Parathyroid adenoma (tissue), 2 donors: ENCODE measurements at regions not wholly inside any gene's neighbourhood (a gene's known extent, or its start where the extent isn't known, plus 50 kb on each side); places are given as distances from the start of the nearest gene placed in this dataset.

Experiments
- H2AFZ ChIP-seq: fragments of 300-600 bp; sonication (generic); one replicate; pipeline ENCODE4 v1.7.0; 2017; ENCODE audit warnings: antibody characterized with exemption, mild to moderate bottlenecking
- H3K27ac ChIP-seq: fragments of 300-600 bp; sonication (generic); one replicate; pipeline ENCODE4 v1.7.0; 2017
- H3K27me3 ChIP-seq: fragments of 300-600 bp; sonication (generic); one replicate; pipeline ENCODE4 v1.7.0; 2017; ENCODE audit warnings: low read length; ENCODE audit not compliant: control insufficient read depth, insufficient read depth
- H3K36me3 ChIP-seq: fragments of 300-600 bp; sonication (generic); one replicate; pipeline ENCODE4 v1.7.0; 2017; ENCODE audit warnings: low read length; ENCODE audit not compliant: control insufficient read depth, insufficient read depth
- H3K4me1 ChIP-seq: fragments of 300-600 bp; sonication (generic); one replicate; pipeline ENCODE4 v1.7.0; 2017; ENCODE audit warnings: control low read depth
- H3K4me2 ChIP-seq: fragments of 300-600 bp; sonication (generic); one replicate; pipeline ENCODE4 v1.7.0; 2017; ENCODE audit warnings: low read length
- H3K4me3 ChIP-seq: fragments of 300-600 bp; sonication (generic); one replicate; pipeline ENCODE4 v1.7.0; 2017; ENCODE audit warnings: low read depth, low read length
- H3K79me2 ChIP-seq: fragments of 300-600 bp; sonication (generic); one replicate; pipeline ENCODE4 v1.7.0; 2017; ENCODE audit warnings: control low read depth
- H3K9ac ChIP-seq: fragments of 300-600 bp; sonication (generic); one replicate; pipeline ENCODE4 v1.7.0; 2017; ENCODE audit warnings: mild to moderate bottlenecking
- H3K9me3 ChIP-seq: fragments of 300-600 bp; sonication (generic); one replicate; pipeline ENCODE4 v1.7.0; 2017; ENCODE audit warnings: low read length; ENCODE audit not compliant: control insufficient read depth
- TF ChIP-seq, protein P1 (sequence below): fragments of 300-600 bp; sonication (generic); IDR thresholded peaks from one replicate; pipeline ENCODE4 v1.7.0; 2017; ENCODE audit warnings: antibody characterized with exemption, mild to moderate bottlenecking
- donor health status: primary hyperparathyroidism.

DNA sequence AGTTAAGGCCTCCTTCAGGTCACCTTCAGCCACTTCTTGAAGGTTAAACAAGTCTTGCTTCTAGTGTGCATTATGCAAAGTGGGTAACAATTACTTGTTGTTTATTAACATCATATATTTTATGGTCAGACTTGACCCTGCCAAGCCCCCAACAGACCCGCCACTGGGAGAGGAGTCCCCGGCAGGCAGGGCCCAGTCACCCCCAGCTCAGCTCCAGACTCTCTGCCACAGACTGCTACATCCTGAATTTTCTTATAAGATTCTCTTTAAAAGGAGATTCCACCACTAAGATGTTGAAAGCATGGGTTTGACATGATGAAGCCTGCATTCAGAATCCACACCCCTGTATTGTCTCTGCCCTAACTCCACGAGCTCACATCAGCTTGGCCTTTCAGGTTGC lies 174.3 kb upstream of the ARL4C start:
- no peaks in the 10 kb centered on the region for H3K4me1 ChIP-seq
- no peaks in the 10 kb centered on the region for H3K27me3 ChIP-seq
- H3K4me2 ChIP-seq, result no peak overlapping the region
- H3K9ac ChIP-seq, result no peak overlapping the region
- TF ChIP-seq, protein P1, sequence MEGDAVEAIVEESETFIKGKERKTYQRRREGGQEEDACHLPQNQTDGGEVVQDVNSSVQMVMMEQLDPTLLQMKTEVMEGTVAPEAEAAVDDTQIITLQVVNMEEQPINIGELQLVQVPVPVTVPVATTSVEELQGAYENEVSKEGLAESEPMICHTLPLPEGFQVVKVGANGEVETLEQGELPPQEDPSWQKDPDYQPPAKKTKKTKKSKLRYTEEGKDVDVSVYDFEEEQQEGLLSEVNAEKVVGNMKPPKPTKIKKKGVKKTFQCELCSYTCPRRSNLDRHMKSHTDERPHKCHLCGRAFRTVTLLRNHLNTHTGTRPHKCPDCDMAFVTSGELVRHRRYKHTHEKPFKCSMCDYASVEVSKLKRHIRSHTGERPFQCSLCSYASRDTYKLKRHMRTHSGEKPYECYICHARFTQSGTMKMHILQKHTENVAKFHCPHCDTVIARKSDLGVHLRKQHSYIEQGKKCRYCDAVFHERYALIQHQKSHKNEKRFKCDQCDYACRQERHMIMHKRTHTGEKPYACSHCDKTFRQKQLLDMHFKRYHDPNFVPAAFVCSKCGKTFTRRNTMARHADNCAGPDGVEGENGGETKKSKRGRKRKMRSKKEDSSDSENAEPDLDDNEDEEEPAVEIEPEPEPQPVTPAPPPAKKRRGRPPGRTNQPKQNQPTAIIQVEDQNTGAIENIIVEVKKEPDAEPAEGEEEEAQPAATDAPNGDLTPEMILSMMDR, result no peak
- H3K9me3 ChIP-seq, result no peaks in the 10 kb centered on the region
- H3K36me3 ChIP-seq, result no peaks in the 10 kb centered on the region
- H2AFZ ChIP-seq, result no peak overlapping the region
- H3K27ac ChIP-seq, result no peak overlapping the region
- H3K4me3 ChIP-seq, result no peak overlapping the region
- no peaks in the 10 kb centered on the region for H3K79me2 ChIP-seq

DNA sequence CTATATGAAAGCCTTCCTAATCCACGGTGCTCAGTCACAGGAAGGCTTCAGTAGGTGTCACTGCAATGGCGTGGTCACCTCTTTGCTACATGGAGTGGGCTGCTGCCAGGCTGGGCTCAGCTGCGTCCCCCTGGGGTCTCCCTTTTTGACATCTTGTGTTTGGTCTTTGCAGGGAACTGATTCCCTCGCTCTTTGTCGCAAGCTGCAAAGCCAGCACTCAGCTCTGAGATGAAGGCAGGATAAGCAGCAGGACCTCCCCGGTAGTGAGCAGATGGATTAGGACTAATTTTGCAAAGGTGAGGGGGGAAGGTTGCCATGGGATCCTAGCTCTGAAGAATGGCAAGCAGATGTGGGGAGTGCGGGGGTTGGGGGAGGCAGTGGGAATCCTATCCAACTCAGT lies 173.9 kb upstream of the ARL4C start:
- no peaks in the 10 kb centered on the region for H3K9me3 ChIP-seq
- no peaks in the 10 kb centered on the region for H3K4me1 ChIP-seq
- H3K9ac ChIP-seq, result no peak overlapping the region
- H3K79me2 ChIP-seq, result no peaks in the 10 kb centered on the region
- no peak overlapping the region for H3K4me3 ChIP-seq
- no peak overlapping the region for H2AFZ ChIP-seq
- H3K36me3 ChIP-seq, result no peaks in the 10 kb centered on the region
- H3K4me2 ChIP-seq, result no peak overlapping the region
- H3K27me3 ChIP-seq, result no peaks in the 10 kb centered on the region
- no peak overlapping the region for H3K27ac ChIP-seq
- TF ChIP-seq, protein P1, result no peak

DNA sequence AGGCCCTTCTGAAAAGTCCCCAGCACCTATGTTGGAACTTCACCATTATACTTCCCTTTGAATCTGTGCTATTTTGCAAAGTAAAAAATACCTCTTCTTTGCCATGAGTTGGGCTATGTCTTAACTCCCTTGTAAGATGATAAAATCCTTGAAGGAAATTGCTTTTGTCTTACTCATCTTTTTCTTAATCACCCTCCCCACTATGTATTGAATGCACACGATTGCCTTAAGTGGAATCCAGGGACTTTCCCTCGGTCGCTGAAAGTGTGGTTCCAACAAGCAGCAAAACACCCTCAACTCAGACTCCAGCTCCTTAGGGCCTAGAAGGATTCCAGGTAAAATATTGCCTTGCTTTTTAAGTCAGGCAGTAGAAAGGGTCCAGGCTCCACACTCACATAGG lies 173.2 kb upstream of the ARL4C start:
- TF ChIP-seq, protein P1, result no peak
- Histone ChIP-seq H3K9me3 (no peaks in the 10 kb centered on the region), H3K4me1 (no peaks in the 10 kb centered on the region), H3K4me2 (no peak overlapping the region), H3K27ac (no peak overlapping the region), H3K36me3 (no peaks in the 10 kb centered on the region), H3K27me3 (no peaks in the 10 kb centered on the region), H3K9ac (no peak overlapping the region), H2AFZ (no peak overlapping the region), H3K4me3 (no peak overlapping the region), H3K79me2 (no peaks in the 10 kb centered on the region)

DNA sequence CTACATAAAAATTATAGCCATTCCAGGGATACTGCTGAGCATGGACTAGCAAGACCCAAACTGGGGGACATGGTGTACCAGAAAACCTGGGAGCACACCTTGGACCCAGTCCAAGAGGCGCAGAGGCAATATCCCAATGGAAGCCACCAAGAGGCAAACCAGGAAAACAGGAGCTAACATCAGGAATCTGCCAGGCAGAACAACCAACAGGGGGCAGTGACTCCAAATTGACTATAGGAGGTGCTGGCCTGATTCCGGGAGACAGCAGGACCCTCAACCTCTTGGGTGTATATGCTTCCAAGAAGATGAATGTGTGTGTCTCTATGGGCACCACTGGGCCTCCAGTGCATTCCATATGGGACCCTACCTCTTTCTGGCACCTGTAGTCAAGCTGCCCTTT lies 172.7 kb upstream of the ARL4C start:
- H3K36me3 ChIP-seq, result no peaks in the 10 kb centered on the region
- H3K27me3 ChIP-seq, result no peaks in the 10 kb centered on the region
- no peak overlapping the region for H3K4me3 ChIP-seq
- no peak overlapping the region for H3K27ac ChIP-seq
- H3K9ac ChIP-seq, result no peak overlapping the region
- no peaks in the 10 kb centered on the region for H3K79me2 ChIP-seq
- no peak overlapping the region for H2AFZ ChIP-seq
- no peaks in the 10 kb centered on the region for H3K4me1 ChIP-seq
- H3K4me2 ChIP-seq, result no peak overlapping the region
- no peaks in the 10 kb centered on the region for H3K9me3 ChIP-seq
- TF ChIP-seq, protein P1, result no peak

DNA sequence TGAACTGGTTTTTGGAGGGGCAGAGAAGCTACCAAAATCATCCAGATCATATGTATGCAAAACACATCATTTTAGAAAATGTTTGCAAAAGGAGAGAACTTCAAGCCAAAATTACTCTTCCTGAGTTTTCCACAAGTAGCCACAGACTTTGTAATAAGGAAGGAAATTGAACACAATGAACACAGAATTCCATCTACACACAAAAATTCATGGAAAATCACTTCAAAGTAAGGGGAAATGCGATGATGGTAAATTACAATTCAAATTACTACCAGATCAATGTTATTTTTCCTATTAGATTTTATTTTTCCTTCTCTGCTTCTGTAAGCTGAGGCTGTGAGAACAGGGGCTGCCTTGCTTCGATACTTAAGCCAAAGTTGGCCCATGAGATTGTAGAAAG lies 172.1 kb upstream of the ARL4C start:
- H3K27me3 ChIP-seq, result no peaks in the 10 kb centered on the region
- no peak overlapping the region for H3K27ac ChIP-seq
- H3K9ac ChIP-seq, result no peak overlapping the region
- H3K36me3 ChIP-seq, result no peaks in the 10 kb centered on the region
- no peak overlapping the region for H3K4me2 ChIP-seq
- H3K9me3 ChIP-seq, result no peaks in the 10 kb centered on the region
- H3K4me3 ChIP-seq, result no peak overlapping the region
- no peaks in the 10 kb centered on the region for H3K79me2 ChIP-seq
- H2AFZ ChIP-seq, result no peak overlapping the region
- TF ChIP-seq, protein P1, result no peak
- no peaks in the 10 kb centered on the region for H3K4me1 ChIP-seq
